ACC112 (cell line): ENCODE measurements at regions not wholly inside any gene's neighbourhood (a gene's known extent, or its start where the extent isn't known, plus 50 kb on each side); places are given as distances from the start of the nearest gene placed in this dataset.

Experiments used
- H2AFZ ChIP-seq: fragments of 200-600 bp; sonication (generic); one replicate; pipeline ENCODE4 v1.6.0; 2017; ENCODE audit warnings: antibody characterized with exemption, low read length; ENCODE audit not compliant: unreplicated experiment
- H3K27ac ChIP-seq: fragments of 200-600 bp; sonication (generic); 2 replicates; pipeline ENCODE4 v1.5.1; 2014; ENCODE audit warnings: low read depth, mild to moderate bottlenecking, antibody characterized with exemption, low read length, moderate library complexity
- H3K27me3 ChIP-seq: fragments of 200-600 bp; sonication (generic); 2 replicates; pipeline ENCODE4 v1.6.1; 2014; ENCODE audit warnings: mild to moderate bottlenecking, antibody characterized with exemption, low read length, moderate library complexity, mixed read lengths; ENCODE audit not compliant: insufficient read depth
- H3K36me3 ChIP-seq: fragments of 200-600 bp; sonication (generic); 2 replicates; pipeline ENCODE4 v1.6.1; 2016; ENCODE audit warnings: mild to moderate bottlenecking, antibody characterized with exemption, low read length, moderate library complexity, mixed read lengths; ENCODE audit not compliant: insufficient read depth
- H3K4me1 ChIP-seq: fragments of 200-600 bp; sonication (generic); one replicate; pipeline ENCODE4 v1.6.1; 2016; ENCODE audit warnings: low read length, mixed read lengths; ENCODE audit not compliant: insufficient read depth, unreplicated experiment, control insufficient read depth
- H3K4me3 ChIP-seq: fragments of 200-600 bp; sonication (generic); 2 replicates; pipeline ENCODE4 v1.5.1; 2014; ENCODE audit warnings: mild to moderate bottlenecking, low read depth, low read length
- H3K79me2 ChIP-seq: fragments of 200-600 bp; sonication (generic); one replicate; pipeline ENCODE4 v1.6.0; 2016; ENCODE audit warnings: low read length; ENCODE audit not compliant: control insufficient read depth, unreplicated experiment, insufficient read depth

DNA sequence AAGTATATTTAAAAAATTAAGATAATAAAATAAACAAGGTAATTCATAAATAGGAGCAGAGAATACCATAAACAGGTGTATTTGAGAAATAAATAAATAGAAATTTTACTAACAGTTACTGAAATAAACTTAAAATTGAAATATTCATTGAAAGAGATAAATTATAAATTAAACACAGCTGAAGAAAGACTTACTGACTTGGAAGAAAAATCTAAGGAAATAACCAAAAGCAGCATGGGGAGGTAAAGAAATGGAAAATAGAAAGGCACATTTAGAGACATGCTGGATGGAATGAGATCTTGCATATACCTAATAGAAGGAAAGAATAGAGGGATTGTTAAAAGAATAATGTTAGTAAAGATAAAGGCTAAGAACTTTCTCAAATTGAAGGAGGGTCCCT is 96.3 kb downstream of the SOX11 start:
- Histone ChIP-seq H3K36me3 (no peaks in the 10 kb centered on the region), H3K27ac (no peak overlapping the region), H2AFZ (no peak overlapping the region), H3K4me3 (no peak overlapping the region), H3K79me2 (no peaks in the 10 kb centered on the region), H3K27me3 (no peaks in the 10 kb centered on the region), H3K4me1 (no peaks in the 10 kb centered on the region)

DNA sequence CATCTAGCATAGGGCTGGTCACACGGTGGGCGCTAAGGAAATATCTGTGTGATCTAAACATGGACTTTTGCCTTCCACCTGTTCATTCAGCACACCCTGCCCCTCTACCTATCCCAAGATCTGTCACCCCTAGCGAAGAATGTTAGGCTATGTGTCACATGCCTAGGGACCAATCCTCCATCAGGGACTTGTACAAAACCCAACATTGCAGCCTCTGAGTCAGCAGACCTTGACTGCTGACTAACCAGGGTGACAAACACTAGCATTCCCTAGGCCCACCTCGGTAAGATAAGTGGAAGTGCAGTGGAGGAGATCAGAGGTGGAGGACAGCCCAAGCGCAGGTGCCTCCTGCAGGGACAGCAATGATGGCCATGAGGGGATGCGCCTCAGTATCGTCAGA is 99.2 kb downstream of the SOX11 start:
- Histone ChIP-seq H3K27me3 (no peaks in the 10 kb centered on the region), H3K36me3 (no peaks in the 10 kb centered on the region), H3K4me1 (no peaks in the 10 kb centered on the region), H2AFZ (no peak overlapping the region), H3K4me3 (no peak overlapping the region), H3K27ac (no peak overlapping the region), H3K79me2 (no peaks in the 10 kb centered on the region)

DNA sequence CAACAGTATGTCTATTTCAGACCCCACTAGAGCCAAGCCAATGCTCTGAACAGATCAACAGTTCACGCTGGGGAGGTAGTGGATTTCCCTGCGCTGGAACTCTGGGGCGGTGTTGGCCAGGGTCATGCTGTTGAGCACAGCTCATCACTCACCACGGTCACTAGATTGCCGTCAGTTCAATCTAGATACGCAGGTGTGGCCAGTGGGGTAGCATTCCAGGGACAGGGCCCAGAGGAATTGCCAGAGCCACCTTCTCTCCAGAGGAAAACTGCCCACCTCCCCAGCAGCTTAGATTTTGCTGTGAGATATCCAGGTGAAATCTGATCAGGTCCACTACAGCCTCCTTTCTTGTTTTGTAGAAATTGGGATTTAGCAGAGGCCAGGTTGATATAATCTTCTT is 101.8 kb downstream of the SOX11 start:
- Histone ChIP-seq H3K27ac (no peak overlapping the region), H3K4me3 (no peak overlapping the region), H3K4me1 (no peaks in the 10 kb centered on the region), H2AFZ (no peak overlapping the region), H3K79me2 (no peaks in the 10 kb centered on the region), H3K36me3 (no peaks in the 10 kb centered on the region), H3K27me3 (no peaks in the 10 kb centered on the region)

DNA sequence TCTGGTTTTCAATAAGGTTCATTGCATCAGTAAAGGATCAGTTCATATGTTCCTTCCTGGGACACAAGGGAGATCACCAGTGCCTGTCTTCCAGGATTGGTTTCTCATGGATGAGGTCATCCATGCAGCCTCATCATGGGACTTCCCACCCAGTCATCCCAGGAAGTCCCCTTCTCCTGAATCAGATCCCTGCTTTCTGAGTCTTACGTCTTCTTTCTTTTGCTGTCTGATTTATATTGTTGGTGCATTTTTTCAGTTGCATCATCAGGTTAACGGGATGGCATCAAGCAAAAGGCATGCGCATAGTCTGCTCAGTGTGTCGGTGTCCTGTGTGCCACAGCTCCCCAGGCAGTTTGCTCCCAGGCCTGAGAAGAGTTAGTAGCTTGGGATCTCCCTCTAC is 105.9 kb downstream of the SOX11 start:
- H3K4me1 ChIP-seq, result no peaks in the 10 kb centered on the region
- H3K27ac ChIP-seq, result no peak overlapping the region
- H3K79me2 ChIP-seq, result no peaks in the 10 kb centered on the region
- H3K4me3 ChIP-seq, result no peak overlapping the region
- H3K36me3 ChIP-seq, result no peaks in the 10 kb centered on the region
- H2AFZ ChIP-seq, result no peak overlapping the region
- H3K27me3 ChIP-seq, result no peaks in the 10 kb centered on the region

DNA sequence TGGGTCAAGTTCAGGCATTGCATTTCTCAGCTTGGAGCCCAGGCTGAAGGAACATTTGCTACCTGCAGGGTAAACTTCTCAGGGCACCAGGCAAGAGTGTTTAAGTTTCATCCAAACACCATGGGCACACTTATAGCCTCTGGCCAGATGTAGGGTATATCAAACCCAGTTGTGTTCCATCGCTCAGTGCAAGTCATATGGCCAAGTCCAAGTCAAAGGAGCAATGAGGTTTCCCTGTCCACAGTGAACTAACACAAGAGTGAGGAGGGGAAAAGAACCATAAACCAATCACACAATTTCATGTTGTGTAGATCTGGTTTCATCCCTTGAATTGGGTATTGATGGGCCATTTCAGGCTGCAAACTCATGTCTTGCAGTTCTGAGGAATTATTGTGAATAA is 107.2 kb downstream of the SOX11 start:
- H3K27ac ChIP-seq, result no peak overlapping the region
- H3K79me2 ChIP-seq, result no peaks in the 10 kb centered on the region
- no peaks in the 10 kb centered on the region for H3K27me3 ChIP-seq
- no peak overlapping the region for H2AFZ ChIP-seq
- H3K4me1 ChIP-seq, result no peaks in the 10 kb centered on the region
- no peak overlapping the region for H3K4me3 ChIP-seq
- H3K36me3 ChIP-seq, result no peaks in the 10 kb centered on the region

DNA sequence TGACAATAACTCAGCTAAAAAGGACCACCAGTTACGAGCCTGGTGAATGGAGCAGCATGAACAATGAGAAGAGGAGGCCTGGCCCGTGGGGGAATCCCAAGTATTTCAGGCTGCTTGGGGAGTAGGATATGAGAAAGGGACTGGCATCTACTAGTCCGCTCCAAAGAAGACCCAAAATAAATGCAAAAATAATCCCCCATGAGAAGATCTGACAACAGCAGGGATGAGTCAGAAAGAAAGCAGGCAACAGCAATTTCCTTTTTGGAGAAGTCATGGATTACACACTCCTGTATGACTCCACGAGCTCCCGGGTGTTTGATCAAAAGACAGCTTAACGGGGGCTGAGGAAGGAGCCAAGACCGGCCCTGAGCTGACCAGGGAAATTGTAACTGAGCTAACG is 111.4 kb downstream of the SOX11 start:
- Histone ChIP-seq H3K4me3 (no peak overlapping the region), H3K4me1 (no peaks in the 10 kb centered on the region), H3K36me3 (no peaks in the 10 kb centered on the region), H3K79me2 (no peaks in the 10 kb centered on the region), H3K27me3 (no peaks in the 10 kb centered on the region), H3K27ac (no peak overlapping the region), H2AFZ (no peak overlapping the region)

DNA sequence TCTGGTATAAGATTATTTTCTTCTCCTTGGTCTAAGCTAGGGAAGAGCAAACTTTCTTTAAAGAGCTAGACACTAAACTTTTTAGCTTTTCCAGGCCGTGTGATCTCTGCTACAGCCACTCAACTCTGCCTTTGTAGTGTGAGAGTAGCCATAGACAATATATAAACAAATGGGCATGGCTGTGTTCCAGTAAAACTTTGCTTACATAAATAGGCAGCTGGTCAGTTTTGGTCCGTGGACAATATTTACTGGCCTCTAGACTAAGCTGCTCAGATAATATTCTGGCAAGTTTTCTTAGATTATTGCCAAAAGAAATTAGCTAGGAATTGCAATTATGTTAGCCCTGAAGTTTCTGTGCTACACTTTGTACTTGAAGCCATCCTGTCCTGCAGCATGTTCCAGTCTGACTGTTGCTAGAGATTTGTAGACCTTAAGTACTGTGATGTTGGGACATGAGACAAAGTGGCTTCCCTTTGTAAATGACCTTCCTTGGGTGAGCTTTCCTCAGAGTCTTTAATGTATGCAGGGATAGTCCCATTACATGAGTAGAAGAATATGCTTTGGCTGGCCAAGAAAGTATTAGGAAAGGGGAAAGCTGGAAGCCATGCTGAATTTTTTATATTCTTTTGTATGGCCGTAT is 126.9 kb downstream of the SOX11 start:
- H3K27me3 ChIP-seq, result no peaks in the 10 kb centered on the region
- no peaks in the 10 kb centered on the region for H3K79me2 ChIP-seq
- H3K4me1 ChIP-seq, result no peaks in the 10 kb centered on the region
- no peak overlapping the region for H2AFZ ChIP-seq
- no peak overlapping the region for H3K4me3 ChIP-seq
- H3K27ac ChIP-seq, result no peak overlapping the region
- no peaks in the 10 kb centered on the region for H3K36me3 ChIP-seq

DNA sequence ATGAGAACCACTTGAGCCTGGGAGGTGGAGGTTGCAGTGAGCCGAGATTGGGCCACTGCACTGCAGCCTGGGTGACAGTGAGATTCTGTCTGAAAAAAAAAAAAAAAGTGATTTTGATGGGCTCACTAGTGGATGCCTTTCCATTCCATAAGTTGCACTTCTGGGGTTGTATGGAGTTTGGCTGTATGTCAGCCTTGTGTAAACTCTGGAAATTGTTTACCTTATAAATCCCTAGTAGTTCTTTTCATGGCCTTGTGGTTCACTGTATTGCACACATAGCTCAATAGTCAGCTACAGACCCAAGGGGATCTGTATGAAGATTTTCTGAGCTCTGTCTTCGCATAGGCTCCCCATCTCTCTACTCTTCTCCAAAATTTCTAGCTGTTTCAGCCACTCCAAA is 131.9 kb downstream of the SOX11 start:
- no peak overlapping the region for H2AFZ ChIP-seq

DNA sequence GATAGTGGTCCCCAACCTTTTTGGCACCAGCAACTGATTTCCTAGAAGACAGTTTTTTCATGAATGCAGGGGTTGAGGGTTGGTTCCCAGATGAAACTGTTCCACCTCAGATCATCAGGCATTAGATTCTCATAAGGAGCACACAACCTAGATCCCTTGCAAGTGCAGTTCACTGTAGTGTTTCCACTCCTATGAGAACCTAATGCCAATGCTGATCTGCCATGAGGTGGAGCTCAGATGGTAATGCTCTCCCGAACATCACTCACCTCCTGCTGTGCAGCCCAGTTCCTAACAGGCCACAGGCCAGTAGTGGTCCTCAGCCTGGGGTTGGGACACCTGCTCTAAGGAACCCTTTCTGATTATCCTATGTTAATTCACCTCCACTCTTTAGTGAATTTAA is 133.5 kb downstream of the SOX11 start:
- H3K79me2 ChIP-seq, result no peaks in the 10 kb centered on the region
- H3K36me3 ChIP-seq, result no peaks in the 10 kb centered on the region
- no peak overlapping the region for H2AFZ ChIP-seq
- H3K4me3 ChIP-seq, result no peak overlapping the region
- H3K27ac ChIP-seq, result no peak overlapping the region
- no peaks in the 10 kb centered on the region for H3K4me1 ChIP-seq
- no peaks in the 10 kb centered on the region for H3K27me3 ChIP-seq

More for the DNA sequence above, 131.9 kb downstream of the SOX11 start:
- Histone ChIP-seq H3K27me3 (no peaks in the 10 kb centered on the region), H3K27ac (no peak overlapping the region), H3K4me1 (no peaks in the 10 kb centered on the region), H3K4me3 (no peak overlapping the region), H3K79me2 (no peaks in the 10 kb centered on the region), H3K36me3 (no peaks in the 10 kb centered on the region)

DNA sequence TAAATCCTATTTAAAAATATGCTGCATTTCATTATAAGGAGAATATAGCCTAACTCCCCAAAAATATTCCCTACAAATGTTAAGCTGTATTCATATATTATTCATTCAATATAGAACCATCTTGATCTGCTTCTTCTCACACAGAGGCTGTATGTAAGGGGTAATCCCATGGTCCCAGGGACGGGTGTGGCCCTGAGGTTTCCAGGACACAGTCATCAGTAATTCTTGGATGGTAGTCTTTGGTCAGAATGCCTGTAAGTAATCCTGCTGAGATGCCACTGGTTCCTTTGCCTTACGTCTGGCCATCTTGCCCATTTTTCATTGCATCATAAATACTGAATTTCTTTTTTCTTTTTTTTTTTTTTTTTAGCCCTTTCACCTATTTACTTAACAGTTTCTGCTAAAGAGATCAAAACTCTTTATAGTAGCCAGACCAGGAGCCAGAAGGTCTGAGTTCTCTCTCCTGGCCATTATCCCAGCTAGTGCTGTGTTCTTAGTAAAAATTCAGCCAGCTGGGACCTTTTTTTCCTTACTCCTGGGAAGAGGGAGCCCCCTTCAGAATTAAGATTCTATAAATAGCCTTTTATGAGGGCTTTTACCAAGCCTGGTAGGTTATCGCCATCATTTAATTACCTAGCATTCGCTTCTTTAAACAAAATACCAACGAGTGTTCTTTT is 134.9 kb downstream of the SOX11 start:
- H3K36me3 ChIP-seq, result no peaks in the 10 kb centered on the region
- H3K4me3 ChIP-seq, result no peak overlapping the region
- H3K4me1 ChIP-seq, result no peaks in the 10 kb centered on the region
- no peak overlapping the region for H3K27ac ChIP-seq
- no peaks in the 10 kb centered on the region for H3K27me3 ChIP-seq
- no peak overlapping the region for H2AFZ ChIP-seq
- no peaks in the 10 kb centered on the region for H3K79me2 ChIP-seq

DNA sequence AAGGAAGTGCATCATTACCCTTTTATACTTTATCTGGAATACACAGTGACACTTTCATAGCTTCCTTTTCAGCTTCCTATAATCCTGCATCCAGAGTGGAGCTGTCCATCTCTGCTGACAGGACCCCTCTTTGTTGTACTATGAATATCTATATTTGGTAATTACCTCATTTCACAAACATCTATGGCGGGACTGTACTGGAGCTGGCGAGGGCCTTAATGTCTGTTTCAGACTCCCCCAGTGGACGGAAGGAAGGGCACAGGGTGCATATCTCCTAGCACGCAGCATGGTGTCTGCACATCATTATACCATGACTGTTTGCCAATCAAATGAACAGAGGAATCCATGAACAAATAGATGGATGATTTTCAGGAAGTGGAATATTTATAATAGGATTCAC is 142.3 kb downstream of the SOX11 start:
- Histone ChIP-seq H3K36me3 (no peaks in the 10 kb centered on the region), H2AFZ (no peak overlapping the region), H3K4me1 (no peaks in the 10 kb centered on the region), H3K27me3 (no peaks in the 10 kb centered on the region), H3K4me3 (no peak overlapping the region), H3K79me2 (no peaks in the 10 kb centered on the region), H3K27ac (no peak overlapping the region)
